GM21526 (cell line): ENCODE measurements at regions not wholly inside any gene's neighbourhood (a gene's known extent, or its start where the extent isn't known, plus 50 kb on each side); places are given as distances from the start of the nearest gene placed in this dataset.
"Not testable (repeated sequence)": the region's sequence is repeated elsewhere in the genome, so short reads cannot be mapped to it uniquely, and the experiment has no call there.

Source experiments
- ATAC-seq: cut with Tn5 transposase; IDR thresholded peaks from one replicate; pipeline ENCODE4 v1.9.1; 2021; ENCODE audit warnings: moderate library complexity; ENCODE audit not compliant: unreplicated experiment, low FRiP score

- ATAC-seq: no peak
These were observed 917.4 kb upstream of the ACO1 start for GRCh38 chr9:31467075-31467474.

GRCh38 chr9:31470051-31470450 lies 914.4 kb upstream of the ACO1 start:
- no peak for ATAC-seq

GRCh38 chr9:31471010-31471409 lies 913.4 kb upstream of the ACO1 start:
- ATAC-seq: no peak

- no peak for ATAC-seq
These were observed 897.8 kb upstream of the ACO1 start for GRCh38 chr9:31486630-31487029.

- ATAC-seq: no peak
These were observed 893.8 kb upstream of the ACO1 start for GRCh38 chr9:31490551-31491106.

GRCh38 chr9:31492229-31492628 lies 892.2 kb upstream of the ACO1 start:
- ATAC-seq: no peak

GRCh38 chr9:31500422-31500821 lies 884.0 kb upstream of the ACO1 start:
- ATAC-seq: peak; percentile 72

GRCh38 chr9:31519011-31519410 lies 865.4 kb upstream of the ACO1 start:
- ATAC-seq: peak; percentile 59

- no peak for ATAC-seq
These were observed 865.0 kb upstream of the ACO1 start for GRCh38 chr9:31519424-31519823.

GRCh38 chr9:31519826-31520225 lies 864.6 kb upstream of the ACO1 start:
- no peak for ATAC-seq

GRCh38 chr9:31520301-31521085 lies 864.0 kb upstream of the ACO1 start:
- peak; percentile 70 for ATAC-seq

- no peak for ATAC-seq
These were observed 848.8 kb upstream of the ACO1 start for GRCh38 chr9:31535651-31536050.

- ATAC-seq: no peak
These were observed 848.0 kb upstream of the ACO1 start for GRCh38 chr9:31536471-31536870.

GRCh38 chr9:31541721-31542281 lies 842.6 kb upstream of the ACO1 start:
- ATAC-seq: no peak

GRCh38 chr9:31542384-31543055 lies 841.9 kb upstream of the ACO1 start:
- peak; percentile 100 for ATAC-seq

- ATAC-seq: no peak
These were observed 829.5 kb upstream of the ACO1 start for GRCh38 chr9:31554941-31555340.

- ATAC-seq: no peak
These were observed 827.6 kb upstream of the ACO1 start for GRCh38 chr9:31556667-31557463.

GRCh38 chr9:31572190-31572589 lies 812.3 kb upstream of the ACO1 start:
- not testable (repeated sequence) for ATAC-seq

- ATAC-seq: no peak
These were observed 810.9 kb upstream of the ACO1 start for GRCh38 chr9:31573561-31573960.

GRCh38 chr9:31574006-31574765 lies 810.3 kb upstream of the ACO1 start:
- ATAC-seq: no peak
